HG03378 (cell line): ENCODE measurements at regions not wholly inside any gene's neighbourhood (a gene's known extent, or its start where the extent isn't known, plus 50 kb on each side); places are given as distances from the start of the nearest gene placed in this dataset.
"Not testable (repeated sequence)": the region's sequence is repeated elsewhere in the genome, so short reads cannot be mapped to it uniquely, and the experiment has no call there.

Experiments
- ATAC-seq: cut with Tn5 transposase; IDR thresholded peaks from one replicate; pipeline ENCODE4 v1.9.1; 2021; ENCODE audit warnings: mild to moderate bottlenecking, moderate library complexity; ENCODE audit not compliant: unreplicated experiment

DNA sequence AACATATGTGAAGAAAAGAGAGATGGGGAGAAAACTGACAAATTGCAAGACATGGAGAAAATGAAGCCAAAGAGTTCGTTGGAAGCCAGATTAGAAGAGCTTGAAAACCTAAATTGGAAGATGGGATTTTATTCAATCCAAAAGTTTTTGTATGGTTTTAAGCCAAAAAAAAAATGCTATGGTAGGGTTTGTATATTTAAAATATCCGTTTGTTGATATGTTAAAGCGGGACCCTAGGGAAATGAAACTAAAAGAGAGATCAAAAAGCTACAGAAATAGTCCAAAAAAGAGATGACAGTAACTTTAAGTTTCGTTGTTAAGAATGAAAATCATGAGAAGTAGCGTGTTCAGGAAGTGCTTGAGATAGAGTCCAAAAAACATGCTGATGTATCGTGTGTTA lies 617.7 kb upstream of the ADGRL2 start:
- ATAC-seq = no peak

DNA sequence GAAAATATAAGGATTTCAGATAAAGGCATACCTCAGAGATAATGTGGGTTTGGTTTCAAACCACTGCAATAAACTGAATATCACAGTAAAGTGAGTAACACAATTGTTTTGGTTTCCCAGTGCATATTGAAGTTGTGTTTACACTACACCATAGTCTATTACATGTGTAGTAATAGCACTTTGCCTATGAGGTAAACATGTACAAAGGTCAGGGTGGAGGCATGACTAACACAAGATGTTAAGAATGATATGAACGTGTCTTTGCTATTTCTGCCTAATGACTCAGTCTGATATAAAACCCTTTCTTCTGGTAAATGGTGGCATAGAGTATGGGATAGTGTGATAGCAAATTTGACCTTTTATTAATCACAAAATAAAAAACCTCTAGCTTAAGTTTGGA lies 621.5 kb upstream of the ADGRL2 start:
- no peak for ATAC-seq

DNA sequence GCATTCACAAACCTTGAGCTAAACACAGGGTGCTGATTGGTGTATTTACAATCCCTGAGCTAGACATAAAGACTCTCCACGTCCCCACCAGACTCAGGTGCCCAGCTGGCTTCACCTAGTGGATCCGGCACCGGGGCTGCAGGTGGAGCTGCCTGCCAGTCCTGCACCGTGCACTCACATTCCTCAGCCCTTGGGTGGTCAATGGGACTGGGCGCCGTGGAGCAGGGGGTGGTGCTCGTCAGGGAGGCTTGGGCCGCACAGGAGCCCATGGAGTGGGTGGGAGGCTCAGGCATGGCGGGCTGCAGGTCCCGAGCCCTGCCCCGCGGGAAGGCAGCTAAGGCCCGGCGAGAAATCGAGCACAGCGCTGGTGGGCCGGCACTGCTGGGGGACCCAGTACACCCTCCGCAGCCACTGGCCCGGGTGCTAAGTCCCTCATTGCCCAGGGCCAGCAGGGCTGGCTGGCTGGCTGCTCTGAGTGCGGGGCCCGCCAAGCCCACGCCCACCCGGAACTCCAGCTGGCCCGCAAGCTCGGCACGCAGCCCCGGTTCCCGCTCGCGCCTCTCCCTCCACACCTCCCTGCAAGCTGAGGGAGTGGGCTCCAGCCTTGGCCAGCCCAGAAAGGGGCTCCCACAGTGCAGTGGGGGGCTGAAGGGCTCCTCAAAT lies 622.2 kb upstream of the ADGRL2 start:
- not testable (repeated sequence) for ATAC-seq

DNA sequence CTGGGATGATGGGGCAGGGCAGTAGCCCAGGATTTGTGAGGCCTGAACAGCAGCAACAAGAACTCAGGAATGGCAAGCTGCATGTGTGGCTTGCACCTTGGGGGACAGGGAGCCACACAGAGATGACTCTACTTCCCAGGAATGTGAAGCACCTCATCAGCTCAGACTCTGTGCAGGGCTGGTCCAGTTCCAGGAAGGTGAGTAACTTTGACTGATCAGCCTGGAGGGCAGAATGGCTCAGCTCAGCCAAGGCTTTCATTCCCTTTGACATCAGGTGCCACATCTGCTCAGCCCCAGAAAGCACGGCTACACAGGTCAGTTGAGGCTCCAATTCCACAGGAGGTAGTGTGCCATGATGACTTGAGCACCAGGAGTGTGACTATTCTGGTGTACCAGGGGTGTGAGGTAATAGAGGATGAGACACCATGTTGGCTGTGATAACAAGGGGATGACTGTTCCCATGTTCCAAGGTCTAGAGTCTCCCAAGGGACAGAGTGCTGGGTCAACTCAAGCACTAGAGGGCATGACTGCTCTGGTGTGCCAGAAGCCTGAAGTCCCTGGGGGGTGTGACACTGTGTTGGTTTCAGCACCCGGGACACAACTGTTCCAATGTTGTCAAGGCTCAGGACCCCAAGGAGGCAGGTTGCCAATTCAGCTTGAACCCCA lies 625.8 kb upstream of the ADGRL2 start:
- no peak for ATAC-seq

DNA sequence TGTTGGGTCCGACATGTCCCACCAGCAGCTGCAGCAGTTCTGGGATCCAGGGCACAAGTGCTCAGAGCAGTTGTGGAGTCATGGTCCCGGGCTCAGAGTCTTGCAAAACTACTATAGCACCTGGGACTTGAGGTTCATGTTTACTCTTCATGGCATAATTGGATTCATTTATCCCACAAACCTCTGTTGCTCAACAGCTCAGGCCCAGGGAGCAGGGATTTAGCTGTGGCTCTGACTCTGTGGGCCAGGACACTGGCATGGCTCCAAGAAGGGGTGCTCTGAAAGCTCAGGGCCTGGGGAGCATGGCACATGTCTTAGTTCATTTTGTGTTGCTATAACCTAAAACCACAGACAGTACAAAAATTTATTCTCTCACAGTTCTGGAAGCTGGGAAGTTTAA lies 626.7 kb upstream of the ADGRL2 start:
- no peak for ATAC-seq

DNA sequence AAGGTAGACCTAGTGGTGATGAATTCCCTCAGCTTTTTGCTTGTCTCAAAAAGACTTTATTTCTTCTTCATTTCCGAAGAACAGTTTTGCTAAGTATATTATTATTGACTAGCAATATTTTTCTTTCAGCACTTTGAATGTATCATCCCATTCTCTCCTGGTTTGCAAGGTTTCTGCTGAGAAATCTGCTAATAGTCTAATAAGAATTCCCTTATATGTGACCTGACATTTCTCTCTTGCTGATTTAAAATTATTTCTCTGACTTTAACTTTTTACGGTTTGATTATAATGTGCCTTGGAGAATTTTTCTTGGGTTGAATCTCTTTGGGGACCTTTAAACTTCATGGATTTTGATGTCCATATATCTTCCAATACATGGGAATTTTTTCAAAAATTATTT lies 628.3 kb upstream of the ADGRL2 start:
- ATAC-seq = no peak

DNA sequence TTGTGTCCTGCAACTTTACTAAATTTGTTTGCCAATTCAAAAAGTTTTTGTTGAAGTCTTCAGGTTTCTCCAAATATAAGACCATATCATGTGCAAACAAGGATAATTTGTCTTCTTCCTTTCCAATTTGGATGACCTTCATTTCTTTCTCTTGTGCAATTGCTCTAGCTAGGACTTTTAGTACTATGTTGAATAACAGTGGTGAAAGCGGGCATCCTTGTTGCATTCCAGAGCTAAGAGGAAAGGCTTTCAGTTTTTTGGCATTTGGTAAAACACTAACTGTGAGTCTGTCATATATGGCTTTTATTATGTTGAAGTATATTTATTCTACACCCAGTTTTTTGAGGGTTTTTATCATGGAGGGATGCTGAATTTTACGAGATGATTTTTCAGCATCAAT lies 630.0 kb upstream of the ADGRL2 start:
- ATAC-seq = no peak

DNA sequence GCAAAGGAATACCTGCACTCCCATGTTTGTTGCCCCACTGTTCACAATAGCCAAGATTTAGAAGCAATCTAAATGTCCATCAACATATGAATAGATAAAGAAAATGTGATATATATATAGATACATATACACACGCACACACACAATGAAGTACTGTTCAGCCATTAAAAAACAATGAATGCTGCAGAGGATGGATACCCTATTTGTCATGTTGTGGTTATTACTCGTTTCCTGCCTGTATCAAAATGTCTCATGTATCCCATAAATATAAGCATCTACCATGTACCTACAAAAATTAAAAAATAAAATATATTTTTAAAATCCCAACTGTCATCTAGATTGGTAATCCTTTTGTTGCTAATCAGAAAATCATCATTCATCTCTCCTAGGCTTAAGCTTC lies 634.8 kb upstream of the ADGRL2 start:
- ATAC-seq = no peak

DNA sequence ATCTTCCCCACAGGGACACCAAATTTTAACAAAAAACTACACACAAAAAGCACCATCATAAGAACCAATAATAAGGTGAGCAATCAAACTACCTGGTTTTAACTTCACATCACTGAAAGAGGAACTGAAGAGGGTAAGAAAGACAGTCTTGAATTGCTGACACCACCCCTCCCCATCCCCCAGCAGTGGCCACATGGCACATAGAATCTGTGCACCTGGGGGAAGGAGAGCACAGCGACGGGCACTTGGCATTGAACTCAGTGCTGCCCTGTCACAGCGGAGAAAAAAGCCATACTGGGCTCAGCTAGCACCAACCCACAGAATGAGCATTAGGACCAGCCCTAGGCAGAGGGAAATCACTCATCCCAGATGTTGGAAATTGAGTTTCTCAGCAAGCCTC lies 640.0 kb upstream of the ADGRL2 start:
- no peak for ATAC-seq

DNA sequence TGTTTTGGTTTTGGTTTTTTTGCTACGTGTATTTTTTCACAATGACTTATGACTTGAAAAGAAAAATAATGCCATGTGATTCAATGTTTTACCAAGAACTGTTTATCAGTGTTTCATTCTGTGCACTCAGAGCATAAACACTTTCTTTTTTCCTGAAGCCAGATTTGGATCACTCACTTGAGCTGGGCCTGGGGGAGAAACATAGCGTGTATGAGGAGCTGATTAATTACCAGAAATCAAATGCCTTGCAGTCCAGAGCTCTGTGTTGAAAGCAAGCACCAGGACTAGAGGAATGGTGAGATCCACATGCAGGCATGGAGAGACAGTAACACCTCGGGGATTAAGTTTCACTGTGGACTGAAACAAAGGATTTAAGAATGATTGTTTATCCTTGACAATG lies 642.1 kb upstream of the ADGRL2 start:
- ATAC-seq = no peak

DNA sequence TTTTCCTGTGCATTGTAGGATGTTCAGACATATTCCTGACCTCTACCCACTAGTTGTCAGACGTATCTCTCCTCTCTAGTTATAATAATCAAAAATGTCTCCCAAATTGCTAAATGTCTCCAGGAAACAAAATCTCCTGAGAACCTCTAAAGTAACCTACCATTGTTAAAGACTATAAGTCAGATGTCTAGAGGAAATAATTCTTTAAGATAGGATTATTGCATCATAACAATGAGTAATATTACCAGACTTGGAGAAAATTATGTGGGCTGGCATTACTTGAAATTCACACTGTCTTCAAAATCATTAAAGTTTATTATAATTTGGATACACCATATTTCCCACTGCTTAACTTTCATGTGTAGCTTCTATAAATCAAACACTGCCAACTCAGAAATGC lies 643.0 kb upstream of the ADGRL2 start:
- ATAC-seq = no peak

DNA sequence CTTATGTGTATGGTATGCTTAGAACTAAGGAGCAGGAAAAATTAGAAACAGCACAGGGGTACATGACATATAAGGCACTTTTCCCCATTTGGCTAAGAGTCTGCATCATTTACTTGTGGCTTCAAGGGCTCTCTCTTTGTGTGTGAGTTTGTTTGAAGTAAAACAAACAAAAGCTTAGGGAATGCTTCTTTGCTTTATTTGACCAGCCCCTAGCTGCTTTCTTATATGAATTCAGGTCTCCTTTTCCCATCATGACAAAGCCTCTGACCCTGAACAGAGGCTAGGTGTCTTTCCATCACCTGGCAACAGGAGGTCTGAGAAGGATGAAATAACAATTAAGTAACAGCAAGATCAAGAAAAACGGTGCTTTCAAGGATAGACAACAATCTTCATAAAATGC lies 643.8 kb upstream of the ADGRL2 start:
- ATAC-seq = no peak

DNA sequence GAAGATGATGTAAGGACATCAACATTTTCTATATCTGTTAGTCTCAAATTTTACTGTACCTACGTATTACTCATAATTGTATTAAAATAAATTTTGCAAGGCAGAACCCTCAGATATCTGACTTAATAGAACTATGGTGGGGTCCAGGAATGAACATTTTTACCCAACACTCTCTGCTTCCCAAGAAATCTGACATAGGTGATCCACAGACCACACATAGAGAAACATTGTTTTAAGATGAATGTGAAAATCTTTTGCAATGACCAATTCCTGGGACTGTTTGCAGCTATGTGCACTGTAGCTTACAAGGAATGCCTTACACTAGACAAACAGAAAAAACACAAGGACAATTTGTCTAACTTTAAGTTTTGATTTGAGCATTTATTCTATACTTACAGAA lies 645.6 kb upstream of the ADGRL2 start:
- no peak for ATAC-seq

DNA sequence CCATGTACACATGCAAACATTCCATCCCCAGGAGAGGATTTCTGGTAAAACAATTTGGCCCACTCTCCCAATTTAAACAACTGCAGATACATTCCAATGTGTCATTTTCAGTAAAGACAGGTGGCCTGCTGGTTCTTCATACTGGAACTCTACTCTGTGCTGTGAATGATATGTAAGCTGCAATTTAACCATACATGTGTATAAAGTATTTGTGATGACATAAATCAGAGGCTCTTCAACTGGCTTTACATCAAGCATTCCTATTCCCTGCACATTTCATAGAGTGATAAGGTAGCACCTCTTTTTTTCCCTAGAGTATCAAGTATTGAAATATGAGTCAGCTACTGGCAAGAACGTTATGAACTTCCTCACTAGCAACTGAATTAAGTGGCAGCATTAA lies 649.5 kb upstream of the ADGRL2 start:
- ATAC-seq = no peak

DNA sequence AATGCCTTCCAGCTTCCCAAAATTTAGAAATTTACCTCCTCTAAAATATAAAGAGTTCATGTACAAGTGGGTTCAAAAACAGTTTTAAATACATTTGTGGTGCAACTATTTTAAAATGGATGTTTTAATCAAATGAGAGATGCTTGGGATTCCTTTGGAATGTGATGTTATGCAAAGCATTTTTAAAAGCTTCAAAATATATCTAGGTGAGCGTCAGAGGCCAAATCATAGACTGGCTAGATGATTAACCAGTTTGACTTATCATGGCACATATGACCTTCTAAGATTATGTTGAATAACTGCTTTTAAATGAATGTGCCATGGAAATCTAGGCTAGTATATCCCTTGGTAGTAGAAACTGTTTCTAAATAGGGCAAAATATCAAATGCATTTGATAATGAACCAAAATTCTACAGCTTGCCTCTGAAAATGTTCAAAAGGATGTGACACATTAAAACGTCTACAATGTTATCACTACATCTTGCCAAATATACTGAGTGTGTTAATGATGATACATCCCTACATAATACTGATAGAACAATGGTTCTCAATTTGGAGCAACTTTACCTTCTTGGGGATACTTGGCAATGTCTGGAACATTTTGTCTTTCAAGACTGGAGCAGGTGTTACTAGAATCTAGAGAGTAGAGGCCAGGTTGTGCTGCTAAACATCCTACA lies 650.9 kb upstream of the ADGRL2 start:
- no peak for ATAC-seq

DNA sequence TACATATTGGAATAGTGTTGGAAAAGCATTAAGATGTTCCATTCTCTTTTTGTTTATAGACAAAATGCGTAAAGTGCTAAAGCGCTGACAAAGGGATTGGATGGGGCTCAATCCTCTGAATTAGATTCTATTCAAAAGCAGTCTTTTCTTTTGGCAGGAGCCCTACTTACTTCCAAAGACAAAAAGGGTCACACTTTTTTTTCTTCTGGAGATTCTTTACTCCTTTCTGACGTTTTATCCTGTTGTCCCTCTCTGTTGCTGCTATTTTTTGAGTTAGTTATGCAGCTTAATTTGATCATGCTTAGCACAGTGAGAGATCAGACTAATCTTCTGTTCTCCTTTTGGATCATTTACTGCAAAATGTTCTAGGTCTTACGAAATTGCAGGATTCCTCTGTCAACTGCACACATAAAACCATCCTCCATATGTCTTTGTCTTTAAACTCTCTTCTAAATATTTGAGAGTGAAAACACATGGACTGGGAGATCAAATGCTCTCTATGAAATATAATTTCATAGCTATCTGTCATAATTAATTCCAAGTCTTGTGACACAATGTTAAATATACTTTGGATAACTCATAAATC lies 656.4 kb upstream of the ADGRL2 start:
- no peak for ATAC-seq

DNA sequence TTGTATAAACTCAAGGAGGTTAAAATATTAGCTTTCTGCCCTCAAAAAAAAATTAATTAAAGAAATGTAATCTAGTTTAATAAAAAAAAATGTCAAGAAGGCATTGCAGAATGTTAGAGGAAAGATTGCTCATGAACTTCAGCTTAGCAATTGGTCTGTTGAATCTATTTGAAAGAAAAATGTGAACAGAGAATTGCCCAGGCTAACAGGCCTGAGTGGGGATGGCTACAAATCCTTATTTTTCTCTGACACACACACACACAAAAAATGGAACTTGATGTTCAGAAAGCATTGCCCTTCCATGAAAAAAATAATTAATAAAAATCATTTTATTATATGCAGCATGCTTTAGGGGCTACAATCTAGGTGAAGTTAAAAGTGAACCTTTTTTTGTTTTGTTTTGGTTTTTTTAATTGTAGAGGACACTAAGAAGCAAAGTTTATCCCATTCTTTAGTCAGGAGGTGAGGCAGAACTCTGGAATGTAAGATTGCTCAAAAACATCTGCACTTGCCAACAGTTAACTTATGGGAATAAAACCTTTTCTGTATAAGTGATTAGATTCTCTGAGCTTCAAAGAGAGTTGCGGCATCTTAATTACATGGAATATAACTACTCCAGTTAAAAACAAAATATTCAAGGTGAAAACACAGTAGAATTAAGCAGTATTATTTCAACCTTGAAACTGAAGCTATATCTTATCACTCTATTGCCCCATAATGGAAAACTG lies 658.5 kb upstream of the ADGRL2 start:
- no peak for ATAC-seq

DNA sequence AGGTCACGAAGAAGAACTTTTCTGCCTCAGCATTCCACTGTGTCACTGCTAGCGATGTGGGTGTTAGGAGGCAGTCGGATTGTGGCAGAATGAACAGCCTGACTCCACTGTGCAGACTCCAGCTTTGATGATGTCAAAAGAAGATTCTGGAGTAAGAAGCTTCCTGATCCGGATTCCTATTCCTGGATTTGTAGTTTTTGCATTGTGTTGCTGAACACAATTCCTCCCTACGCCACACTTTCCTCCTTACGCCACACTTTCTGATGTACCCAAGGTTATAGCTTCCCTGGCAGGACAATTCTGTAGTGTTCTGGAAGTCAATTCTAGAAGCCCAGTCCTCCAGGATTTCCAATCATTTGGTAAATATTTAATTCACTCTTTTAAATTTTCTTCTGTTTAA lies 665.2 kb upstream of the ADGRL2 start:
- ATAC-seq = no peak

DNA sequence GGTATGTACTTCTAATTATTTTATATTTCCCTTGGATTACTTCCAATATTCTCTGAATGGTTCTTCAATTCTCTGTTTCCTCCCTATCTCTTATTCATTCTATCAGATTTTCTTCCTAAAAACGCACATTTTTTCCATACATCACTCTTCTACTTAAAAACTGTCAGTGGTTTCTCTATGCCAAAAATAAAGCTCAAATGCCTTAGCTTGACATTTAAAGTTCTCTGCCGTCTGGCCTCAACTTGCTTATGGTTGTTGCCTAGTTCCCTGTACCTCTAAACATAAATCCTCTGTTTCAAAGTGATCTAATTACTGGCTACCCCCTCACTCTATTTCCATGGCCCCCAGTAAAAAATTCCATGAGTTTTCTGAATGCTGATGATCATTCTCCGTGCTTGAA lies 671.0 kb upstream of the ADGRL2 start:
- ATAC-seq = no peak

DNA sequence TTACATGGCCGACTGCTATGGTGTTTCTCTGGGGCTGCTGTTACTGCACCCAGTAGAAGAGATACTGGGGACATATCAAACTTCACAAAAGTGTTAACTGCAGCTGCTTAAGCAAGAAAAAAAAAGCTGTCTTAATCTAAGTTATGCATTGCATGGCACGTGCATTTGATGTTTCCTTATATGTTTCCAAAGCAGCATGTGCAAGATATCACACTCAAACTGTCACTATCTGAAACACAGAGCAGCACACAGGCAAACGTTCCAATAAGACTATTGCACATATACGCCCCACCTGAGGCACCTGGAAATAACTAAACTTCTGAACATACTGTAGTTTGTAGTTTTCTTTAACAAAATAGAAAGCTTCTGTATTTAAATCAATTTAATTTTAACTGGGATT lies 671.4 kb upstream of the ADGRL2 start:
- no peak for ATAC-seq

DNA sequence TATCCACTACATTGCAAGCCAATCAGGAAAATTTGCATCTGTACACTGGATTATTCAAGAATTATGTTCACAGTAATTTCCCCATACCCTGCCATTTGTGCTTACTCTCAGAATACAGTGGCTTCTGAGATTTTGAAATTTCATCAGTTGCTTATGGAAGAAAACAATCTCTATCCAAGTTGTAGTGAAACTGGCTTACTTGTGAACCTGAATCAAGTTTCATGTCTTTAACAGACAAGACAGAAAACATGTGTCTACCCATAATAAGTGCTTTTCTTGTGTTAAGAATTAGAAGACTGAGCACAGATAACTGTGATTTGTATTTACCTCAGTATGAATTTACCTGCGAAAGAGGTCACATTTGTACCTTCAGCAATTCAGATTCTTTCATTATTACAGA lies 672.7 kb upstream of the ADGRL2 start:
- no peak for ATAC-seq
